Mesothelial cell of epicardium (in vitro differentiated cells): ENCODE measurements at regions not wholly inside any gene's neighbourhood (a gene's known extent, or its start where the extent isn't known, plus 50 kb on each side); places are given as distances from the start of the nearest gene placed in this dataset.
A peak's percentile ranks its signal among the peaks of the same experiment; 100 is the strongest.

Source experiments
- DNase-seq, 2 experiments: peaks; one replicate each; pipeline ENCODE4 v3.0.0; 2021; ENCODE audit warnings: low spot score in 2 of 2; ENCODE audit not compliant: unreplicated experiment in 2 of 2
- H3K27ac Mint-ChIP-seq: 2 replicates; pipeline ENCODE4 v1.8.0; 2021; ENCODE audit warnings: mixed read lengths
- H3K27me3 Mint-ChIP-seq: 2 replicates; pipeline ENCODE4 v1.8.0; 2021; ENCODE audit warnings: low read depth, mixed read lengths
- H3K36me3 Mint-ChIP-seq: 2 replicates; pipeline ENCODE4 v1.8.0; 2021; ENCODE audit warnings: mixed read lengths
- H3K4me1 Mint-ChIP-seq: 2 replicates; pipeline ENCODE4 v1.8.0; 2021; ENCODE audit warnings: mixed read lengths
- H3K4me3 Mint-ChIP-seq: 2 replicates; pipeline ENCODE4 v1.8.0; 2021; ENCODE audit warnings: mild to moderate bottlenecking, moderate library complexity, mixed read lengths
- H3K9me3 Mint-ChIP-seq: 2 replicates; pipeline ENCODE4 v1.8.0; 2021; ENCODE audit warnings: mixed read lengths
- CTCF ChIP-seq: fragments of 200-600 bp; sonication (generic); IDR thresholded peaks from one replicate; pipeline ENCODE4 v1.5.0; 2021; ENCODE audit warnings: antibody characterized with exemption; ENCODE audit not compliant: unreplicated experiment

DNA sequence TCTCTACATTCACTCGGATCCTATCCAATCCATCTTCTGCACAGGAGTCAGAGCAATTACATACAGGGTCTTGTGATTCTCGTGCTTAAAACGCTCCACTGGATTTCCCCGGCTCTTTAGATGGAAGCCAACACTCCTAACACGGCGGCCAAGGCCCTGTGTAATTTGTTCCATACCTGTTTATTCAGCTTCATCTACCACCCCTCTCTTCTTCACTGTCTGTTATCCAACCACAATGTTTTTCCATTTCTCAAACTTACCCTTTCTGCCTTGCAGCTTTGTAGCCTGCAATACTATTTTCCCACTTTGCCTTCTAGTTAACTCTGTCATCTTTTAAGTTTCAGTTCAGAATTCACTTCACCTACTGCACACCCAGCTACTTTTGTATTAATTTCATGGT lies 249.6 kb upstream of the USP25 start:
- H3K9me3 Mint-ChIP-seq = peaks cover 7% of the 10 kb centered on the region

DNA sequence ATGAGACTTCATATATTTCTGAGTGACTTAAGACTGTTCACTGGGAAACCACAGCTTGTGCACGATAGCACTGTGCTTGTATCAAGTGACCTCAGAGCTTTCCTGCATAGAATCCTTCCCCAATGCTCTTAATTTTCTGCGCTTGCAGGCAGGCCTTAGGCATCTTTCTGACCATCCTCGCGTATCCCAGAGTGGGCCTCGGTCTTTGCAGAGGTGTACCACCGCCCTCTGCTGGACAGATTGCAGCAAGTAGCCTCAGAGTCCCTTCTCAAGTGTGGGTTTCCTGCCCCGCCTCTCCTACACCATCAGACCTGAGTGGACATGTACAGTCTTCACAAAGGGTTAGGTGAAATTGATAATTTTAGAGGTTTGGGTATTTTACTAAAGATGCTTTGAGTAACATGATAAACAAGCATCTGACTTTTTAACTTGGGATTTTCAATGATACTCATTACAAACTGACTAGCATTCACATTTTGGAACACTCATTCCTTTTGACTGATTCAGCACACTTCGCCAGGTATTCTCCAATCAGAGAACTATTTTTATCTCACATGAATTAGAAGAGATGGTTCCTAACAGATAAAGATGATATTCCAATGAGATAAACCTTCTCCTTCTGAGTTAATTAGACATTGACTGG lies 246.5 kb upstream of the USP25 start:
- Mint-ChIP-seq H3K4me1 (peaks cover 44% of the 10 kb centered on the region), H3K4me3 (no peak overlapping the region), H3K9me3 (no peaks in the 10 kb centered on the region), H3K36me3 (no peaks in the 10 kb centered on the region), H3K27ac (no peak overlapping the region), H3K27me3 (no peaks in the 10 kb centered on the region)
- DNase-seq = peak; percentile 73 to 89
- peak; percentile 87 for TF ChIP-seq CTCF

More for the DNA sequence above, 249.6 kb upstream of the USP25 start:
- DNase-seq = no peak
- Mint-ChIP-seq H3K4me1 (peaks cover 35% of the 10 kb centered on the region), H3K36me3 (peaks cover 2% of the 10 kb centered on the region), H3K27me3 (no peaks in the 10 kb centered on the region), H3K27ac (no peak overlapping the region), H3K4me3 (no peak overlapping the region)
- TF ChIP-seq CTCF = no peak

DNA sequence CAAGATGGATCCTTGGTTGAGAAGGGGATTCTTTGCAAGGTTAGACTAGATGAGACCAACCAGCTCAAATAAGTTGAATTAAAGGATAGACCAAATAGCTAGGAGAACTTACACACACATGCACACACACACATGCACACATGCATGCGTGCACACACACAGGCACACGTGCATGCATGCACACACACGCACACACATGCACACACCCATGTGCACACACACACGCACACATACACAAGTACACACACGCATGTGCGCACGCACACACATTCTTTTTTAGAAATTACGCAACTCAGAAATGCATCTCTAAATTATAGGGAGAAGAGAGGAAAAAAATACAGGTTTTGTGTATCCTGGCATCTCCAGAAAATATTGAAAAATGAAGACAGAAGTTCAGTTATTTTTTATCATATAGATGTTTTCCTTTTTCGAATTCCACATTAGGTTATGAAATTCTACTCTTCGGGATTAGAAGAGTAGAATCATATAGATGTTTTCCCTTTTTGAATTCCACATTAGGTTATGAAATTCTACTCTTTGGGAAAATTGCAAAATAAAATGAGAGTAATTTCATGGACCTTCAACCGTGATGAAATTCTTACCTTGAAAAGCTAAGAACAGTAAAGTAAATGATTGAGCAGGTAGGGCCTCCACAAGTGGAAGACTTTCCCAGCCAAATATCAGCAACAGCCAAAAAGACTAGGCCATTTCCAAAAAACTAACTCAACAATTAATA lies 243.2 kb upstream of the USP25 start:
- no peak overlapping the region for H3K4me3 Mint-ChIP-seq
- no peak overlapping the region for H3K27ac Mint-ChIP-seq
- H3K9me3 Mint-ChIP-seq = no peaks in the 10 kb centered on the region
- DNase-seq = no peak
- TF ChIP-seq CTCF = no peak
- no peaks in the 10 kb centered on the region for H3K27me3 Mint-ChIP-seq
- peaks cover 23% of the 10 kb centered on the region for H3K4me1 Mint-ChIP-seq
- no peaks in the 10 kb centered on the region for H3K36me3 Mint-ChIP-seq

GRCh38 chr21:15487196-15487550 lies 242.6 kb upstream of the USP25 start:
- no peak for TF ChIP-seq CTCF
- H3K36me3 Mint-ChIP-seq = no peaks in the 10 kb centered on the region
- H3K4me1 Mint-ChIP-seq = peaks cover 21% of the 10 kb centered on the region

GRCh38 chr21:15491100-15491499 lies 238.7 kb upstream of the USP25 start:
- Mint-ChIP-seq H3K4me3 (no peak overlapping the region), H3K36me3 (no peaks in the 10 kb centered on the region), H3K27me3 (no peaks in the 10 kb centered on the region), H3K9me3 (no peaks in the 10 kb centered on the region), H3K4me1 (peaks cover 24% of the 10 kb centered on the region), H3K27ac (no peak overlapping the region)
- DNase-seq = no peak
- TF ChIP-seq CTCF = no peak

More at GRCh38 chr21:15487196-15487550, 242.6 kb upstream of the USP25 start:
- no peak overlapping the region for H3K27ac Mint-ChIP-seq
- H3K9me3 Mint-ChIP-seq = no peaks in the 10 kb centered on the region
- no peaks in the 10 kb centered on the region for H3K27me3 Mint-ChIP-seq
- DNase-seq = no peak
- H3K4me3 Mint-ChIP-seq = no peak overlapping the region
